ENCODE measurements at regions not wholly inside any gene's neighbourhood (a gene's known extent, or its start where the extent isn't known, plus 50 kb on each side); places are given as distances from the start of the nearest gene placed in this dataset.
"Not testable (repeated sequence)": the region's sequence is repeated elsewhere in the genome, so short reads cannot be mapped to it uniquely, and the experiment has no call there.

- no peak for DNase-seq (ENCODE audit: low read depth)
Observed at GRCh38 chr12:25337916-25338315, 87.2 kb upstream of the KRAS start.

GRCh38 chr12:25332143-25332542 is 81.4 kb upstream of the KRAS start:
- no peak for DNase-seq (ENCODE audit: low read depth)

GRCh38 chr12:25328072-25328712 is 77.5 kb upstream of the KRAS start:
- DNase-seq (ENCODE audit: low read depth): no peak

GRCh38 chr12:25327321-25327720 is 76.6 kb upstream of the KRAS start:
- no peak for DNase-seq (ENCODE audit: low read depth)

GRCh38 chr12:25326326-25326725 is 75.6 kb upstream of the KRAS start:
- no peak for DNase-seq (ENCODE audit: low read depth)

GRCh38 chr12:25324861-25325260 is 74.1 kb upstream of the KRAS start:
- DNase-seq (ENCODE audit: low read depth): no peak

- DNase-seq (ENCODE audit: low read depth): no peak
Observed at GRCh38 chr12:25323581-25323982, 72.9 kb upstream of the KRAS start.

GRCh38 chr12:25322918-25323531 is 72.3 kb upstream of the KRAS start:
- no peak for DNase-seq (ENCODE audit: low read depth)

- no peak for DNase-seq (ENCODE audit: low read depth)
Observed at GRCh38 chr12:25322351-25322750, 71.6 kb upstream of the KRAS start.

GRCh38 chr12:25321772-25322171 is 71.0 kb upstream of the KRAS start:
- DNase-seq (ENCODE audit: low read depth): no peak

- DNase-seq (ENCODE audit: low read depth): no peak
Observed at GRCh38 chr12:25320123-25321006, 69.6 kb upstream of the KRAS start.

GRCh38 chr12:25319233-25319984 is 68.7 kb upstream of the KRAS start:
- no peak for DNase-seq (ENCODE audit: low read depth)

- DNase-seq (ENCODE audit: low read depth): no peak
Observed at GRCh38 chr12:25317553-25317952, 66.8 kb upstream of the KRAS start.

- DNase-seq (ENCODE audit: low read depth): no peak
Observed at GRCh38 chr12:25315388-25315787, 64.7 kb upstream of the KRAS start.

GRCh38 chr12:25313266-25313990 is 62.7 kb upstream of the KRAS start:
- DNase-seq (ENCODE audit: low read depth): not testable (repeated sequence)

GRCh38 chr12:25311506-25311905 is 60.8 kb upstream of the KRAS start:
- no peak for DNase-seq (ENCODE audit: low read depth)

- DNase-seq (ENCODE audit: low read depth): not testable (repeated sequence)
Observed at GRCh38 chr12:25310071-25310470, 59.3 kb upstream of the KRAS start.

GRCh38 chr12:25308756-25309155 is 58.0 kb upstream of the KRAS start:
- DNase-seq (ENCODE audit: low read depth): no peak

- no peak for DNase-seq (ENCODE audit: low read depth)
Observed at GRCh38 chr12:25307818-25308217, 57.1 kb upstream of the KRAS start.

GRCh38 chr12:25301798-25302197 is 51.1 kb upstream of the KRAS start:
- DNase-seq (ENCODE audit: low read depth): no peak

Data from CMK (cell line).